Natural killer cell (primary cell): ENCODE measurements at regions not wholly inside any gene's neighbourhood (a gene's known extent, or its start where the extent isn't known, plus 50 kb on each side); places are given as distances from the start of the nearest gene placed in this dataset.

Experiments used
- ATAC-seq, 3 donors: fragments of 150-1000 bp in 2 of 3; fragments of 200-7000 bp in 1 of 3; cut with Tn5 transposase; 1 replicate in 1 of 3; 2 replicates in 2 of 3; pipeline ENCODE4 v1.10.0; 2021; ENCODE audit warnings: mild to moderate bottlenecking in 2 of 3, moderate library complexity in 2 of 3
- DNase-seq, 2 donors: peaks; one replicate each; pipeline versions ENCODE4 v3.0.0 to v3.0.0-alpha.2; 2013 to 2021; ENCODE audit warnings: mixed read lengths in 1 of 2
- H3K27ac ChIP-seq: one replicate; pipeline ENCODE4 v1.5.1; 2013; ENCODE audit warnings: mild to moderate bottlenecking, low read length
- H3K27me3 ChIP-seq: one replicate; pipeline ENCODE4 v1.6.1; 2013; ENCODE audit warnings: low read length; ENCODE audit not compliant: control insufficient read depth, insufficient read depth
- H3K36me3 ChIP-seq: one replicate; pipeline ENCODE4 v1.6.1; 2013; ENCODE audit warnings: low read length; ENCODE audit not compliant: control insufficient read depth, insufficient read depth
- H3K4me1 ChIP-seq: one replicate; pipeline ENCODE4 v1.6.1; 2013; ENCODE audit warnings: low read length; ENCODE audit not compliant: control insufficient read depth, insufficient read depth
- H3K4me3 ChIP-seq: one replicate; pipeline ENCODE4 v1.5.1; 2013; ENCODE audit warnings: low read length
- H3K9me3 ChIP-seq: one replicate; pipeline ENCODE4 v1.6.1; 2013; ENCODE audit warnings: low read length; ENCODE audit not compliant: control insufficient read depth, insufficient read depth
- H3K27ac Mint-ChIP-seq, 2 donors: one replicate each; pipeline ENCODE4 v1.8.0; 2022; ENCODE audit warnings: mild to moderate bottlenecking in 2 of 2, mixed read lengths in 2 of 2, moderate library complexity in 1 of 2
- H3K27me3 Mint-ChIP-seq, 2 donors: one replicate each; pipeline ENCODE4 v1.8.0; 2022; ENCODE audit warnings: low read depth in 2 of 2, mixed read lengths in 2 of 2
- H3K36me3 Mint-ChIP-seq: one replicate; pipeline ENCODE4 v1.8.0; 2022; ENCODE audit warnings: mixed read lengths
- H3K4me1 Mint-ChIP-seq, 2 donors: one replicate each; pipeline ENCODE4 v1.8.0; 2022; ENCODE audit warnings: mixed read lengths in 2 of 2
- H3K4me3 Mint-ChIP-seq: one replicate; pipeline ENCODE4 v1.8.0; 2022; ENCODE audit warnings: mild to moderate bottlenecking, moderate library complexity, mixed read lengths
- H3K9me3 Mint-ChIP-seq, 2 donors: one replicate each; pipeline ENCODE4 v1.8.0; 2022; ENCODE audit warnings: mixed read lengths in 2 of 2
- CTCF ChIP-seq: fragments of 200-600 bp; IDR thresholded peaks from one replicate; pipeline ENCODE4 v1.8.0; 2022; ENCODE audit warnings: antibody characterized with exemption
- WGBS: methylation state at CpG from one replicate; pipeline ENCODE4 v1.1.7; 2013; ENCODE audit warnings: missing lambda C conversion rate; ENCODE audit not compliant: insufficient coverage; 5-methylcytosine and 5-hydroxymethylcytosine counted together
- intact Hi-C: fragments of 100-400 bp; cut with micrococcal nuclease; formaldehyde crosslinking; loops from one replicate; pipeline ENCODE4 v1.14.2; 2022

- WGBS: 80% methylated on average over 4 of the region's 5 CpGs
- ATAC-seq: no peak
- no peak overlapping the region for H3K4me3 Mint-ChIP-seq
Observed at GRCh38 chr6:12482386-12483375, 192.5 kb downstream of the EDN1 start.

GRCh38 chr6:12483712-12484111, 193.6 kb downstream of the EDN1 start:
- no peaks in the 10 kb centered on the region for H3K4me1 ChIP-seq
- no peaks in the 10 kb centered on the region for H3K36me3 ChIP-seq
- intact Hi-C loops: no loop called here
- Mint-ChIP-seq H3K27me3 (peaks cover 3 to 7% of the 10 kb centered on the region in 2 donors), H3K4me3 (peak overlapping the region; percentile 57), H3K4me1 (peaks cover 8 to 9% of the 10 kb centered on the region in 2 donors), H3K9me3 (peaks cover 0 to 5% of the 10 kb centered on the region in 2 donors), H3K27ac (peak overlapping the region in 1 of 2 donors; percentile 29), H3K36me3 (no peaks in the 10 kb centered on the region)
- H3K27ac ChIP-seq: no peak overlapping the region
- no peaks in the 10 kb centered on the region for H3K27me3 ChIP-seq
- H3K4me3 ChIP-seq: no peak overlapping the region
- ATAC-seq (peak in 1 of 3 donors; percentile 35), DNase-seq (peak in 1 of 2 donors; percentile 2)
- no peak for TF ChIP-seq CTCF
- H3K9me3 ChIP-seq: no peaks in the 10 kb centered on the region
- 0% methylated on average over 5 of the region's 5 CpGs for WGBS

More at GRCh38 chr6:12482386-12483375, 192.5 kb downstream of the EDN1 start:
- Mint-ChIP-seq H3K27ac (peak overlapping the region in 1 of 2 donors; percentile 29), H3K36me3 (no peaks in the 10 kb centered on the region), H3K4me1 (peaks cover 8 to 9% of the 10 kb centered on the region in 2 donors), H3K9me3 (peaks cover 0 to 2% of the 10 kb centered on the region in 2 donors), H3K27me3 (peaks cover 3 to 7% of the 10 kb centered on the region in 2 donors)
- H3K36me3 ChIP-seq: no peaks in the 10 kb centered on the region
- TF ChIP-seq CTCF: no peak
- no peaks in the 10 kb centered on the region for H3K27me3 ChIP-seq
- intact Hi-C loops: no loop called here
- H3K4me3 ChIP-seq: no peak overlapping the region
- no peak for DNase-seq
- no peak overlapping the region for H3K27ac ChIP-seq
- no peaks in the 10 kb centered on the region for H3K9me3 ChIP-seq
- H3K4me1 ChIP-seq: no peaks in the 10 kb centered on the region

DNA sequence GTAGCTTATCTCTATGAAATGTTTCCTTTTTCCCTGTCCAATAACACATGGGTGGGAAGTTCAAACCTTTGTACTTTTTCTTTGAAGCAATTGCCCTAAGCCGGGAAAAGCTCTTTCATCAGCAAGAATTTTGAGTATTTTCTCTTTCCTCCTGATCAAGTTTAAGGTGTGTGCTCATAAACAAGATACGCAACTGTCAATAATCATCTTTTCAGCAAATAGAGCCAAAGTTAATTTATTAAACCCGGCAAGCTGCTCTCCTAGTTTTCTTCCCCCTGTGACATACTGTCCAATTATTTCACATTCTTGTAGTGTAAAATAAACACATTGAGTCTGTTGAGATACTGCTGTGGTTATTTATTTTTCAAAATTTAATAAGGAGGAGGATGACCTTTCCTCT, 194.4 kb downstream of the EDN1 start:
- 95% methylated on average over 2 of the region's 3 CpGs for WGBS
- Mint-ChIP-seq H3K4me1 (peaks cover 8 to 9% of the 10 kb centered on the region in 2 donors), H3K36me3 (no peaks in the 10 kb centered on the region), H3K4me3 (no peak overlapping the region), H3K9me3 (peaks cover 0 to 5% of the 10 kb centered on the region in 2 donors), H3K27ac (no peak overlapping the region), H3K27me3 (peaks cover 3 to 7% of the 10 kb centered on the region in 2 donors)
- TF ChIP-seq CTCF: no peak
- Histone ChIP-seq H3K27ac (no peak overlapping the region), H3K4me3 (no peak overlapping the region), H3K9me3 (no peaks in the 10 kb centered on the region), H3K27me3 (no peaks in the 10 kb centered on the region), H3K36me3 (no peaks in the 10 kb centered on the region), H3K4me1 (no peaks in the 10 kb centered on the region)
- ATAC-seq (no peak), DNase-seq (no peak)
- intact Hi-C loops: no loop called here
